Activated CD8-positive, alpha-beta memory T cell treated with anti-CD3 and anti-CD28 coated beads, Interleukin-2, amount 10 ng/mL, durations not matched to agents 7 days and 5 days (primary cell): ENCODE measurements at regions not wholly inside any gene's neighbourhood (a gene's known extent, or its start where the extent isn't known, plus 50 kb on each side); places are given as distances from the start of the nearest gene placed in this dataset.
"Not testable (repeated sequence)": the region's sequence is repeated elsewhere in the genome, so short reads cannot be mapped to it uniquely, and the experiment has no call there.

ENCODE experiments used
- ATAC-seq: fragments of 150-1000 bp; cut with Tn5 transposase; one replicate; pipeline ENCODE4 v1.10.0; 2021; ENCODE audit warnings: moderate library complexity
- CTCF ChIA-PET: fragments of 350-600 bp; sonication (Branson Sonifier 250); formaldehyde crosslinking; loops from one replicate; lab custom pipeline; 2021; ENCODE audit warnings: antibody characterized with exemption; lab: Charles Lee
- DNase-seq: peaks from one replicate; pipeline ENCODE4 v3.0.0-alpha.2; 2020
- H3K27ac Mint-ChIP-seq: one replicate; pipeline ENCODE4 v1.8.0; 2021; ENCODE audit warnings: mild to moderate bottlenecking, mixed read lengths
- H3K27me3 Mint-ChIP-seq: one replicate; pipeline ENCODE4 v1.8.0; 2021; ENCODE audit warnings: mixed read lengths
- H3K36me3 Mint-ChIP-seq: one replicate; pipeline ENCODE4 v1.8.0; 2021; ENCODE audit warnings: mild to moderate bottlenecking, mixed read lengths
- H3K4me1 Mint-ChIP-seq: one replicate; pipeline ENCODE4 v1.8.0; 2021; ENCODE audit warnings: mixed read lengths
- H3K4me3 Mint-ChIP-seq: one replicate; pipeline ENCODE4 v1.8.0; 2021; ENCODE audit warnings: mild to moderate bottlenecking, moderate library complexity, mixed read lengths
- H3K9me3 Mint-ChIP-seq: one replicate; pipeline ENCODE4 v1.8.0; 2022; ENCODE audit warnings: low read depth, mixed read lengths

DNA sequence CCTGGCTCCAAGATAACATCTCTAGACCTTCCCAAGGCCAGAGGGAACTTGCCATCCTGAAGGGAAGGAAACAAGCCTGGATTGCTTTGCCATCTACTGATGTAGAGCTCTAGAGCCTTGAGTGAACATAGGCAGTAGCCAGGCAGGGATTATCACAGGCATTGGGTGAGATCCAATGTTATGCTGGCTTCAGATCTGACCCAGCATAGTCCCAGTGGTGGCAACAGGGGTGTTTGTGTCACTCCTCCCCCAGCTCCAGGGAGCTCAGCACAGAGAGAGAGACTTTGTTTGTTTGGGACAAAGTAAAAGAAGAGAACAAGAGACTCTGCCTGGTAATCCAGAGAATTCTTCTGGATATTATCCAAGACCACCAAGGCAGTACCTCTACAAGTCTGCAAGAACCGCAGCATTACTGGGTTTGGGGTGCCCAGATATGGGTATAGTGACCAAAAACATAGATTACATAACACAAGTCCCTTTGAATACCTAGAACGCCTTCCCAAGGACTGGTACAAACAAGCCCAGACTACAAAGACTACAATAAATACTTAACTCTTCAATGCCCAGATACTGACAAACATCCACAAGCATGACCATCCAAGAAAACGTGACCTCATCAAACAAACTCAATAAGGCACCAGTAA lies 137.6 kb upstream of the DAPK1 start:
- ATAC-seq (no peak), DNase-seq (no peak)
- Mint-ChIP-seq H3K27ac (no peak overlapping the region), H3K27me3 (peaks cover 11% of the 10 kb centered on the region), H3K4me3 (no peak overlapping the region), H3K36me3 (no peaks in the 10 kb centered on the region), H3K9me3 (peaks cover 2% of the 10 kb centered on the region), H3K4me1 (no peaks in the 10 kb centered on the region)
- CTCF ChIA-PET = no interaction called here

GRCh38 chr9:87370049-87370685 lies 127.5 kb upstream of the DAPK1 start:
- ATAC-seq (no peak), DNase-seq (no peak)
- Mint-ChIP-seq H3K36me3 (no peaks in the 10 kb centered on the region), H3K27me3 (peaks cover 8% of the 10 kb centered on the region), H3K4me1 (peaks cover 6% of the 10 kb centered on the region), H3K4me3 (no peak overlapping the region), H3K27ac (no peak overlapping the region), H3K9me3 (no peaks in the 10 kb centered on the region)
- CTCF ChIA-PET = no interaction called here

- H3K27me3 Mint-ChIP-seq = peaks cover 5% of the 10 kb centered on the region
- DNase-seq = no peak
- no peak overlapping the region for H3K4me3 Mint-ChIP-seq
- H3K4me1 Mint-ChIP-seq = peaks cover 6% of the 10 kb centered on the region
- H3K27ac Mint-ChIP-seq = no peak overlapping the region
- no peak for ATAC-seq
- CTCF ChIA-PET = no interaction called here
- H3K36me3 Mint-ChIP-seq = no peaks in the 10 kb centered on the region
- no peaks in the 10 kb centered on the region for H3K9me3 Mint-ChIP-seq
Measured at GRCh38 chr9:87371795-87372355, 125.8 kb upstream of the DAPK1 start.

DNA sequence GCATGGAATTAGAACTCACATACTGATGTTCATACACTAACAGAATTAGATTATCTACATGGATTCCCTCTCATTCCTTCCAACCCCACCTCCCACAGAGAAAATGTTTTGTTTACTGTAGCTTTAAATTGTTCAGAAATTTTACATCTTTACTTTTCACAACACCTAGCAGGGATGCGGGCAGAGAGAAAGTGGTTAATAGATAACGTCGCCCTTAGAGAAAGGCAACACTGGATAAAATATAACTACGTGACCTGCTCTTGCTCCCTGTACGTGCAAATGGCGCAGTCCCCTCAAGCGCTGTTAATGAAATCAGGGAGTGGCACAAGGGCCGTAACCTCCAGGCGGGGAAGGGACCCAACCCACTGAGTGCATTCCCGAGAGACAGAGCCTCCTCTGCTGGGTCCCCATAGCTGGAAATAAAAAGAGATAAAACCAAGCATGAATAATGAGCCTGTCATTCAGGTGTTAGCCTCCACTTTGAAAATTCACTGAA lies 125.3 kb upstream of the DAPK1 start:
- Mint-ChIP-seq H3K4me3 (no peak overlapping the region), H3K27me3 (peaks cover 5% of the 10 kb centered on the region), H3K9me3 (no peaks in the 10 kb centered on the region), H3K36me3 (no peaks in the 10 kb centered on the region), H3K4me1 (peaks cover 6% of the 10 kb centered on the region), H3K27ac (no peak overlapping the region)
- ATAC-seq (no peak), DNase-seq (no peak)
- CTCF ChIA-PET = no interaction called here

DNA sequence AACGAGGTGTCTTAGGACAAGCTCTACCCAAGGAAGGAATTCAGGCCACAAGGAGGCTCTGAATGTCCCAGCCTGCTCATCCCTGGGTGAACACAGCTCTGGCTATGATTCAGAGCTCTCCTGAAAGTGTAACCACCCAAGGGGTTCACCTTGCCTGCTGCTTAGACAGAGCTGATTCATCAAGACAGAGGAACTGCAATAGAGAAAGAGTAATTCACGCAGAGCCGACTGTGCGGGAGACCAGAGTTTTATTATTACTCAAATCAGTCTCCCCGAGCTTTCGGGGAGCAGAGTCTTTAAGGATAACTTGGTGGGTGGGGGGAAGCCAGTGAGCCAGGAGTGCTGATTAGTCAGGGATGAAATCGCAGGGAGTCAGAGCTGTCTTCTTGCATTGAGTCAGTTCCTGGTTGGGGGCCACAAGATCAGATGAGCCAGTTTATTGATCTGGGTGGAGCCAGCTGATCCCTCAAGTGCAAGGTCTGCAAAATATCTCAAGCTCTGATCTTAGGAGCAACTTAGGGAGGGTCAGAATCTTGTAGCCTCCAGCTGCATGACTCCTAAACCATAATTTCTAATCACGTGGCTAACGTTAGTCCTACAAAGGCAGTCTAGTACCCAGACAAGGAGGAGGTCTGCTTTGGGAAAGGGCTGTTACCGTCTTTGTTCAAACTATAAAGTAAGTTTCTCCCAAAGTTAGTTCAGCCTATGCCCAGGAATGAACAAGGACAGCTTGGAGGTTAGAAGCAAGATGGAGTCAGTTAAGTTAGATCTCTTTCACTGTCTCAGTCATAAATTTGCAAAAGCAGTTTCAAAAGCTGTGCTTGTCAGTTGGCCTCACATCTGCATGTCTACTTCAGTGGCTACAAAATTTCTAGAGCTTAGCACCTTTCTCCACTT lies 123.4 kb upstream of the DAPK1 start:
- H3K27me3 Mint-ChIP-seq, H3K4me1 Mint-ChIP-seq, H3K9me3 Mint-ChIP-seq, H3K36me3 Mint-ChIP-seq, CTCF ChIA-PET, H3K27ac Mint-ChIP-seq, H3K4me3 Mint-ChIP-seq: not testable (repeated sequence)
- peak; percentile 57 for ATAC-seq
- peak; percentile 42 for DNase-seq

- Mint-ChIP-seq H3K9me3 (no peaks in the 10 kb centered on the region), H3K27me3 (peaks cover 5% of the 10 kb centered on the region), H3K4me3 (no peak overlapping the region), H3K4me1 (peaks cover 6% of the 10 kb centered on the region), H3K27ac (no peak overlapping the region), H3K36me3 (no peaks in the 10 kb centered on the region)
- no peak for ATAC-seq
- no peak for DNase-seq
- CTCF ChIA-PET = no interaction called here
Measured at GRCh38 chr9:87375397-87376073, 122.1 kb upstream of the DAPK1 start.

DNA sequence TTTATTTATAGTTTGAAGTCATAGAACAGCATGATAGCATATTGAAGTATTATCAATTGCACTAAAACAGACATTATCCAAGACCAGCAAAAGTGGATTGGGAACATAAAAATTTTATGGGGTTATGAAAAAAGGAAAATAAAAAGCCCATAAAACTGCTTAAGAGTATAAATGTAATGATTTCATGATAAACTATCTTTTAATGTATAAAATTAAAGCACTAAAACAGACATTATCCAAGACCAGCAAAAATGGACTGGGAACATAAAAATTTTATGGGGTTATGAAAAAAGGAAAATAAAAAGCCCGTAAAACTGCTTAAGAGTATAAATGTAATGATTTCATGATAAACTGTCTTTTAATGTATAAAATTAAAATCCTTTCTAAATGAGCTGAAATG lies 119.0 kb upstream of the DAPK1 start:
- Mint-ChIP-seq H3K36me3 (no peaks in the 10 kb centered on the region), H3K4me3 (no peak overlapping the region), H3K9me3 (no peaks in the 10 kb centered on the region), H3K27me3 (peaks cover 5% of the 10 kb centered on the region), H3K27ac (no peak overlapping the region), H3K4me1 (peaks cover 5% of the 10 kb centered on the region)
- ATAC-seq = no peak
- DNase-seq = no peak
- CTCF ChIA-PET = no interaction called here

GRCh38 chr9:87379300-87379699 lies 118.4 kb upstream of the DAPK1 start:
- H3K27me3 Mint-ChIP-seq = peaks cover 1% of the 10 kb centered on the region

GRCh38 chr9:87381050-87381711 lies 116.5 kb upstream of the DAPK1 start:
- Mint-ChIP-seq H3K4me1 (no peaks in the 10 kb centered on the region), H3K27me3 (no peaks in the 10 kb centered on the region), H3K9me3 (no peaks in the 10 kb centered on the region), H3K4me3 (no peak overlapping the region), H3K36me3 (no peaks in the 10 kb centered on the region), H3K27ac (no peak overlapping the region)
- ATAC-seq (no peak), DNase-seq (no peak)
- CTCF ChIA-PET = no interaction called here

More at GRCh38 chr9:87379300-87379699, 118.4 kb upstream of the DAPK1 start:
- CTCF ChIA-PET = no interaction called here
- Mint-ChIP-seq H3K4me1 (peaks cover 1% of the 10 kb centered on the region), H3K36me3 (no peaks in the 10 kb centered on the region), H3K27ac (no peak overlapping the region), H3K9me3 (no peaks in the 10 kb centered on the region), H3K4me3 (no peak overlapping the region)
- DNase-seq (no peak), ATAC-seq (no peak)

- CTCF ChIA-PET = no interaction called here
- H3K36me3 Mint-ChIP-seq = no peaks in the 10 kb centered on the region
- DNase-seq (no peak), ATAC-seq (no peak)
- no peaks in the 10 kb centered on the region for H3K27me3 Mint-ChIP-seq
- H3K27ac Mint-ChIP-seq = no peak overlapping the region
- no peak overlapping the region for H3K4me3 Mint-ChIP-seq
- H3K9me3 Mint-ChIP-seq = no peaks in the 10 kb centered on the region
- no peaks in the 10 kb centered on the region for H3K4me1 Mint-ChIP-seq
Measured at GRCh38 chr9:87381746-87382145, 115.9 kb upstream of the DAPK1 start.

- no peak for ATAC-seq
- H3K9me3 Mint-ChIP-seq = no peaks in the 10 kb centered on the region
- no peaks in the 10 kb centered on the region for H3K27me3 Mint-ChIP-seq
- no peaks in the 10 kb centered on the region for H3K4me1 Mint-ChIP-seq
- no peak overlapping the region for H3K4me3 Mint-ChIP-seq
- CTCF ChIA-PET = no interaction called here
- H3K27ac Mint-ChIP-seq = no peak overlapping the region
- no peak for DNase-seq
- H3K36me3 Mint-ChIP-seq = no peaks in the 10 kb centered on the region
Measured at GRCh38 chr9:87382900-87383299, 114.8 kb upstream of the DAPK1 start.

DNA sequence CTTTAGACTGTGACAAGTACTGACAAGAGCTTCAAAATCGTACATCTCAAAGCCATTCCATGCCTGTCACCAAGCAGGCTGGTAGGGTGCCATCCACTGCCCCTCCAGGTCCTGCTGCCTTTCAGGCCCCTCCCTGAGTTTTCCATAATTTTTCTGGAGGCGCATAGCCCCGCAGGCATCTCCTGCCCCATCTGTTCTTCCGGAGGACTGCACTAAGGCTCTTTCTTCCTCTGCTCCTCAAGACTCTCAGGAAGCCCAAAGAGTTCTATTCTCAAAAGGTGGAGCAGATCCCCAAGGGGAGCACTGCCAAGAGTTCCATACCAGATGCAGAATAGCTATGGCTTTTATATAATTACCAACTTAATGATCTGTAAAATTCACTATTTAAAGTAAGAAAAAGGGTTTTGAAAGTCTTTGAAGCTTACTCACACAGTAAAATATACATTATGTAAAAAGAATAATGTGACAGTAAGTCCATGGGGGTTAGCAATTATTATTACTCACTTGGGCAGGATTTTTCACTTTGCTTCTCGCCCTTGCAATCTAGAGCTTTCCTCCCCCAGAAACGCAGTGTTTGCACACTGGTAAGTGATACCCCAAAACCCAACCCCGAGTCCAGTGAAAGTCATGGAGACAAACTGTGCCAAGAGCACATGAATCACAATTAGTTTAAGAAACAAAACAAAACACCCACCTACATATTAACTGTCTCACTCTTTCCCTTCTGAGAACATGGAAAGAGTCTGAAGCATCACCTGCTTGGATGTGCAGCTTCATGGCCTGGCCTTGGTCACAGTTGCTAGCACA lies 114.1 kb upstream of the DAPK1 start:
- Mint-ChIP-seq H3K36me3 (no peaks in the 10 kb centered on the region), H3K4me3 (no peak overlapping the region), H3K27ac (no peak overlapping the region), H3K27me3 (no peaks in the 10 kb centered on the region), H3K4me1 (no peaks in the 10 kb centered on the region), H3K9me3 (no peaks in the 10 kb centered on the region)
- no peak for DNase-seq
- ATAC-seq = no peak
- CTCF ChIA-PET = no interaction called here
